Posterior vena cava (tissue), 2 donors: ENCODE measurements at regions not wholly inside any gene's neighbourhood (a gene's known extent, or its start where the extent isn't known, plus 50 kb on each side); places are given as distances from the start of the nearest gene placed in this dataset.

Experiments
- DNase-seq: peaks from one replicate; pipeline ENCODE4 v3.0.0-alpha.2; 2020; ENCODE audit warnings: low spot score
- intact Hi-C, 2 donors: fragments of 100-400 bp; cut with DNase I; formaldehyde crosslinking; loops; one replicate each; pipeline versions ENCODE4 v1.14.1 to v1.14.2; 2022 to 2023
- donor health status: DM: yes; HTN: yes; CAD: no.
- donor health status: DM: yes; HTN: yes; CAD: no.

GRCh38 chrX:9087271-9088040, 53.5 kb upstream of the FAM9B start:
- no peak for DNase-seq
- intact Hi-C loops = no loop called here

GRCh38 chrX:9088896-9089295, 55.0 kb upstream of the FAM9B start:
- no peak for DNase-seq
- intact Hi-C loops = no loop called here

DNA sequence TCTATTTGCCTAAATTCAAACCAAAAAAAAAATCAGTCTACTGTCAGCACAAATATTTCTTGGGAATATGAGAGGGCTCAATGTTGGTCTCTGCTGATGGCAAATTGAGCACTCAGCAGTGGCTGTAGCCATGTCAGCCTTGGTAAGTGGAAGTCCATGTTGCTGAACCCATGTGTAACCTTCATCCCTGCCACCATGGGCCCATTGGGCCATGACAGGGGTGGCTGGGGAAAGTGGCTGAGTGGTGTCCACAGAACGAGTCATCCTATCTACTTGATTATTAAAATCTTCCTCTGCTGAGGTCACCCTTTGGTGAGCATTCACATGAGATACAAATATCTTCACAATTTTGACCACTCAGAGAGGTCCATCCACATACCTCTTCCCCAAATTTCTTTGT, 56.8 kb upstream of the FAM9B start:
- DNase-seq = no peak
- intact Hi-C loops = no loop called here

GRCh38 chrX:9091258-9091657, 57.3 kb upstream of the FAM9B start:
- intact Hi-C loops = no loop called here
- no peak for DNase-seq

- DNase-seq = no peak
Observed at GRCh38 chrX:9102956-9103355, 69.0 kb upstream of the FAM9B start.

DNA sequence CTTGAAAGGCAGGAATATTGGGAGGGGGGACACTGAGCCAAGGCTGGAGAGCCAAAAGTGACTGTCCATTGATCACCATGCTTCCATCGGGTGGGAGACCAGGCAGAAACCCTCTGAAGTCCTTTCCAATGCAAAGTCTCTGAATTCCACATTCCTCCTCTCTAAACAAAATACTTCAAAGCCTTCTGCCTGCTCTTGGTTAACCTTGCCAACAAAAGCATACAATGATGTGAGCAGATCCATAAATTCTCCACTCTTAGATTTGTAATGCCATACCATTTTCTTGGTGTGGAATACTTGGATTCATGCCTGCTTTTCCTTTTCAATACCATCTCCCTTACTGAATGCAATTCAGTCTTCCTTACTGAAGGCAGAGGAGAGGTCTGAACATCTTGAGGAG, 74.1 kb upstream of the FAM9B start:
- intact Hi-C loops = no loop called here
- no peak for DNase-seq

More at GRCh38 chrX:9102956-9103355, 69.0 kb upstream of the FAM9B start:
- intact Hi-C loops = no loop called here

GRCh38 chrX:9110808-9111207, 76.9 kb upstream of the FAM9B start:
- intact Hi-C loops = no loop called here
- no peak for DNase-seq

GRCh38 chrX:9114245-9114644, 80.3 kb upstream of the FAM9B start:
- no peak for DNase-seq
- intact Hi-C loops = no loop called here

DNA sequence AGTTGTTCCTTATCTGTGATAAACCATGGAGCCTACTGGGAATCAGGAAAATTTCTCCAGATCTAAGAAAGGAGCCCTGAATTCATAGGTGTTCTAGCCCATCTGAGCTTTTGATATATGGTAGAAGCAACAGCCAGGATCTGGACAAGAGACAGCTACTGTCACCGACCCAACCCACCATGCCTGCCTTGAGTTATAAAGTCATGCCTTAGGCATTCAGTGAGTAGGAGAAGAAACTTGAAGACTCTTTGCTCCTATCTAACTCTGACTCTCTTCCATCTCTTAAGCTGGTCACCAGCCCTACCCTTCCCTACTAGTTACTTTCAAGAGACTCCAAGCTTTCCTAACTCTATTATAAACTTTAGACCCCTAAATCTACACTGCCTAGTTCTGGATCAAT, 83.9 kb upstream of the FAM9B start:
- DNase-seq = no peak
- intact Hi-C loops = no loop called here

GRCh38 chrX:9122519-9123245, 88.8 kb upstream of the FAM9B start:
- DNase-seq = no peak
- intact Hi-C loops = no loop called here

GRCh38 chrX:9127986-9128385, 94.1 kb upstream of the FAM9B start:
- no peak for DNase-seq
- intact Hi-C loops = no loop called here

GRCh38 chrX:9130031-9130430, 96.1 kb upstream of the FAM9B start:
- DNase-seq = no peak
- intact Hi-C loops = no loop called here

DNA sequence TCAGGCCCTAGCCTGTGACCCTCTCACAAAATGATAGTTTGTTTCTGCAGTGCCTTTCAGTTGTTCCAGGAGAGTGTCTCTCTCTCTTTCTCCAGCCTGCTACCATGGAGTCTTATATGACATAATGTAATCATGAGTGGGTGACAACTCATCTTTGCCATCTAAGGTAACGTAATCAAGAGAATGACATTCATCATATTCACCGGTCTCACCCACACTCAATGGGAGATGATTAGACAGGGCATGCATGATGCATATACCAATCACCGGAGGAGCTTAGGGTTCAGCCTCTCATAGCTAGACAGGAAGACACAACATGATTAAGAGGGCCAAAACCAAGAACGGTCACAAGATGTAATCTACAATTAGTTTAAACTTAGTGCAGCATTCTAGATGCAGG, 97.1 kb upstream of the FAM9B start:
- DNase-seq = no peak
- intact Hi-C loops = no loop called here

- intact Hi-C loops = no loop called here
- no peak for DNase-seq
Observed at GRCh38 chrX:9132036-9132638, 98.2 kb upstream of the FAM9B start.

DNA sequence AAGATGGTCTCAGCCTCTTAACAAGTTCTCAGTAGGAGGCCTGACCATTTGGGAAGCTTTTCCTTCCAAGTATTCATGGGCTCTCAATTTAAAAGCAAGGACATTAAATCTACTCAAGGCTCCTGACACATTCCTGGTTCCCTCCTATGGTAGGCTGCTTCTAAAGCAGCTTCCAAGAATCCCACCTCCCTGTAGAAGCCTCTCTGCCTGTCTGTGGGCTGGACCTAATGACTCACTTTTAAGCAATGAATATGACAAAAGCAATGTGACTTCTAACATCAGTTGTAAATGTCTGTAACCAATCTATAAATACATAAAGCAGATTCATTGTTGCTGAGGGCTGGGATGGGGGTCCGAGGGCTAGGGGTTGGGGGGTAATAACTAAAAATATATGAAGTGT, 99.5 kb upstream of the FAM9B start:
- no peak for DNase-seq
- intact Hi-C loops = no loop called here

DNA sequence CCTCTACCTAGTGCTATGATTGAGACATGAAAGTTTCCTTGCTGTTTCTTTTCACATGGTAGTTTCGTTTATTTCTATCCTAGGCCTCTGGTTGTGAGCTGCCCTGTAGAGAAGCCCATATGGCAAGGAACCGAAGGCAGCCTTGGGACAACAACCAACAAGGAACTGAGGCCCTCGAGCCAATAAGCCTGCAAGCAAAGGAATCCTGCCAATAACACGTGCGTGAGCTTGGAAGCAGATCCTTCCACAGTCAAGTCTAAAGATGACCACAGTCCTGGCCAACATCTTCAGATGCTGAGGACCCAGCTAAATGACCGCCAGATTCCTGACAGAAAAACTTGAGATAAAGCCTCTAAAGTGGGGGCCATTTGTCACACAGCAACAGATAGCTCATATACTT, 100.4 kb upstream of the FAM9B start:
- no peak for DNase-seq
- intact Hi-C loops = no loop called here

DNA sequence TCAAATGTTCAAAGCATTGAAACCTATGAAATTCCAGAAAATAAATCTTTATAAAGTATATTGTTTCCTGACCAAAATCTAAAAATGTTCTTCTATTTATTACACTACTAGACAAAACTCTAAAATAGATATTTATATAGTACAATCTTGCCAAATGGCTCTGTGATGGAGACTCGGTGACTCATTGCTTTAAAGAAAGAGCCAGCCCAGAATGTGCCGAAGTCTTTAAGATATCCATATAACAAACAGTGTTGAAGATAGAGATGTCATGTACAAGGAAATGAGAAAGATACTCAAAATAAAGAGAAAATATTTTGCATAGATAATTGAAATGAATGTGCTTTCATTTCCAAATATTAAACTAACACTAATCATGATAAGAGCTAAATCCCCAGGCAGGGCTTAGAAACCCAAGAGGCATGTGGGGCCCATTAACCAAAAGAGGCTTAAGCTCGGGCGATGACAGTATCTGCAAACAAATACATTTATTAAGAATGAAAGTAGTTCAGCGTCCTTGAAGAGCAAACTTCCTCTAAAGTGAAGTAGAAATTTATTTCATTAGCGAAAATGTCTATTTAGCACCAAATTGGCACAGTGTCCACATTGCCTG, 102.1 kb upstream of the FAM9B start:
- intact Hi-C loops = no loop called here
- DNase-seq = no peak

- intact Hi-C loops = no loop called here
Observed at GRCh38 chrX:9137152-9137551, 103.2 kb upstream of the FAM9B start.

GRCh38 chrX:9141496-9141895, 107.6 kb upstream of the FAM9B start:
- DNase-seq = no peak
- intact Hi-C loops = loop anchor here in 1 of 2 donors (5.0 kb wide), 1 partner anchor 369 kb away; no protein-coding TSS in a partner anchor

More at GRCh38 chrX:9137152-9137551, 103.2 kb upstream of the FAM9B start:
- no peak for DNase-seq

GRCh38 chrX:9144701-9145241, 110.8 kb upstream of the FAM9B start:
- intact Hi-C loops = loop anchor here in 1 of 2 donors (5.0 kb wide), 1 partner anchor 372 kb away; no protein-coding TSS in a partner anchor
- DNase-seq = no peak
